GM21526 (cell line): ENCODE measurements at regions not wholly inside any gene's neighbourhood (a gene's known extent, or its start where the extent isn't known, plus 50 kb on each side); places are given as distances from the start of the nearest gene placed in this dataset.

Experiments
- ATAC-seq: cut with Tn5 transposase; IDR thresholded peaks from one replicate; pipeline ENCODE4 v1.9.1; 2021; ENCODE audit warnings: moderate library complexity; ENCODE audit not compliant: unreplicated experiment, low FRiP score

DNA sequence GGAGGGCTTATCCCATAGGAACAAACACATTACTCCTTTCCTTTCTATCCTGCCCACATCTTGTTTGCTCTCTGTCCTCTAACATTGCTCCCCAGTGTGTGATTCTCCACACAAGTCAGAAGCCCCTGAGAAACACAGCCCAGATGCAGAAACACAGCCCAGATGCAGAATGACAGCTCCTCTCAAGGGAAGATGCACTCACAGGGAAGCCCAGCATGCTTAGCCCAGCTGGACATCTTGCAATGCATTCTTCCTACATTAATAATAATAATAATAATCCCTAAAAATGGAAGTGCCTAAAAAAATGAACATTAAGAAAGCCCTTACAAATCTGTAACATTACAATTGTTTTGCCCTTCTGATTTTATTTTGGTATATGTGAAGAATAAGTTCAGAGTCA, 172.1 kb downstream of the CBLN2 start:
- ATAC-seq, result no peak

DNA sequence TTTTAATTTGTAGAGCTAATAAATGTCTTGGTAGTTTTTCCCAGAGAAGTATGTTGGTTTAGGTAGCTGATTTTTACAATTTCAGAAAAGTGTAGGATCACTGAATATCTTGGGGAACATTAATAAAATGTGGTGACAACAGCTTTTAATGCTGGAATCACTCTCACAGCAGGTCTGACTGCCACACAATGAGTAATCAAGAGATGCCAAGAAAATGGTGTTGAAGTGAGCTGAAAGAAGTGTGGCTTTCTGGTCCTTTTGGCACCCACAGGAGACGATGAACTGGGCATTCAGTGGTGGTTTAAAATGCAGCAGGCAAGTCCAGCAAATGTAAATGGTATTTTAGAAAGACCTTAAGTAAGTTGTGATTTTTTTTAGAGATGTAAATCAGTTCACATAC, 175.8 kb downstream of the CBLN2 start:
- no peak for ATAC-seq

DNA sequence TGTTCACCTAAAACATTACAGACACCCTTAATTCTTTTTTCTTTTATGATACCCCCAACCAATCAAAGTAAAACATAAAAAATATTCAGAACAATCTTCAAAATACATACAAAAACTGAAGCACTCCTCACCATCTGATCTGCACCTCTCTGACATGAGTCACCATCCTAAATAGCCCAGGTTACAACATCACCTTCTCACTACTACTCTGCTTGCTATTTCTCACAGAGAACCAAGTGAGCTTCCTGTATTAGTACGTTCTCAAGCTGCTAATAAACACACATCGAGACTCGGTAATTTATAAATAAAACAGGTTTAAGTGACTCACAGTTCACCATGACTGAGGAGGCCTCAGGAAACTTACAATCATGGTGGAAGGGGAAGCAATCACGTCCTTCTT, 183.5 kb downstream of the CBLN2 start:
- ATAC-seq, result no peak

DNA sequence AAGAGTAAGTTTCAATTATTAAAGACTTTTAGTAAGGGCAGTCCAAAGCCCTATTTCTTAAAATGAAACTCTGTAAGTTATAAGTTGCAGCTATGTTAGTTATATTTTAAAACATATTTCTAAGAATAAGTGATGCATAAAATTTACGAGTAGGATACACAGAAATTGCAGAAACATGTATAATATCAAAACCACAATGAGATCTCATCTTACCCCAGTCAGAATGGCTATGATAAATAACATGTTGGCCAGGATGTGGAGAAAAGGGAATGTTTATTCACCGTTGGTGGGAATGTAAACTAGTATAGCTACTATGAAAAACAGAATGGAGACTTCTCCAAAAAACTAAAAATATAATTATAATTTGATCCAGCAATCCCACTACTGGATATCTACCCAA, 201.2 kb downstream of the CBLN2 start:
- ATAC-seq, result no peak

DNA sequence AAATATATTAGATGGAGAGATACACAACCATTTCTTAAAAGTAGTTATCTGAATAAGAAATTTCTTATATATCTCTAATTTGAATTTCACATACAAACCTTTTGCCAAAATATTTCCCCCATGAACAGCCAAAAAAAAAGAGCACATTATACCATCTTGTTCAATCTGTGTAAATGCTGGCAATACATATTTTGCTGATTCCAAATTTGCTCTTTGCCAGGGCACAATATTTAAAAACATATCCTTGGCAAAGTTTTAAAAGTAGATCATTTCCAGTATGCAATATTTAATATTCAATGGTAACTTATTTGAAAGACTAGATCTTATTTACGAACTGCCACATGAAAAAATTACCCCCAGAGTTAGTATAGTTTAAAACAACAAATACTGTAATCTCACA, 204.2 kb downstream of the CBLN2 start:
- ATAC-seq, result no peak

DNA sequence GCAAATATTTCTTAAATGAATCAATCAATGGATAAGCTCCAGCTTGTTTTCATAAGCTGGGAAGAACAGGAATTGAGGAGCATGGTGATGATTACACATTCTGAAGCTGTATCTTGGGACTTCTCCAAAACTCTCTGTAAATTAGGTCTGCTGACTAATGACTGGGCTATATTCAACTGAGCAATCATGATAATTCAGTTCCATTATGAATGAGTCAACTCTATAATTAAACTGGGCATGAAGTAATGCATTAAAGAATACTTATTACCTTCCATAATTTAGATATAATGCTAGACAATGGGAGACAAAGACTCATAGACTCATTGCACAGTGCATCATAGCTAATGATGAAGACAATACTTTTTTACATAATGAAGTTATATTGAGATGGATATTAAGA, 207.4 kb downstream of the CBLN2 start:
- ATAC-seq, result no peak

DNA sequence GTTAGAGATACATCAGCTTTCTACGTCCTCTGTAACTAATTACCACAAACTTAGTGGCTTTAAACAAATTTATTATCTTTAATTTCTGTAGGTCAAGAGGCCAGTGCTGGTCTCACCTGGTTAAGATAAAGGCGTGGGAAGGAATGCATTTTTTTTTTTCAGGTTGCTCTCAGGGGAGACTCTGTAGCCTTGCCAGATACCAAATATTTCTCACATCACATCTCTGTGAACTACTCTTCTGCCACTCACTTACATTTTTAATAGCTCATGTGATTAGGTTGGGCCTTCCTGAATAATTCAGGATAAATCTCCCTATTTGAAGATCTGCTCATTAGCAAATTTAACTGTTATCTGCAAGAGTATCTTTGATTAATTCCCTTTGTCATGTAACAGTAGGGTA, 214.6 kb downstream of the CBLN2 start:
- no peak for ATAC-seq

DNA sequence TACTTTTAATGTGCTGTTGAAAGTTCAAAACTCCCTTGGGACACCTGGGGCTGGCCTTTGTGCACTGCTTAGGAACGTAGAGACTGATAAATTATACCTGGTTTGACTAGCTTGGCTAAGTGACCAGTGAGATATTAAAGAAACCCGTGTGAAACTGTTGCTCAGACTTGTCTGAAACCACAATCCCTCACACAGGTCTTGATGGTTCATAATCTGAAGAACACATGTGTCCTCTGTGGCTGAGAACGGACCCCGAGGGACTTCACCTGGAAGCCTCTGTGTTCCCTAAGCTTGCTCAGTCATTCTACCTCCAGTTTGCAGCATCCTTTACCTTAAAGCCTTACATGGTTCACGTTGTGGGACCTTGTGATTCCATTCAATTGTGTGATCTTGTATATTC, 218.8 kb downstream of the CBLN2 start:
- no peak for ATAC-seq

DNA sequence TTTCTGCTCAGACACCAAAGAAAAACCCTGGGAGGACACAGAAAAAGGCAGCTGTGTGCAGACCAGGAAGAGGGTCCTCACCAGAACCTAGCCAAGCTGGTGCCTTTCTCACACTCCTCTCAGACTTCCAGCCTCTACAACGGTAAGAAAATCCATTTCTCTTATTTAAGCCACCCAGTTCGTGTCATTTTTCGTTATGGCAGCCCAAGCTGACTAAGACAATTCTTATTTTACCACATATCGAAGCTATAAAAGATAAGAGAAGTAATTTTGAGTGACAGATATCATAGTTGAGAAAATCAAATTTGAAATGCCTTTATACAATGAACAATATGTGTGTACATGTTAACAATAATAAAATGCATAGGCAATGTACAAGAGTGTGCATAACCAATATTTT, 219.5 kb downstream of the CBLN2 start:
- ATAC-seq, result no peak

DNA sequence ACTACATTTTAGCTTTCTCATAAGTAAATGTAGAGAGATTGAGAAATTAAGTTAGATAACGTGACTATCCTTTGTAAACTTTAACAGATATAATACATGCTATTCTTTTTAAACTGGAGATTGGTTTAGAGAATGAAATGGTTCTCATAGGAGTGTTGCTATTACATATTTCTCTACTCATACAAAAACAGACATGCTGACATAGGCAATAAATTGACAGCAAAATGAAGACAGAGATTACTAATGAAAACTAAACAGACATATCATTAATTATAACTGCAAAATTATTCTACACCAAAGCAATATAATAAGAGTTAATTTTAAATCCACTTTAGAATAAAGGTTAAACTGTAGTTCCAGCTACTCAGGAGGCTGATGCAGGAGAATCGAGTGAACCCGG, 227.6 kb downstream of the CBLN2 start:
- ATAC-seq, result no peak

DNA sequence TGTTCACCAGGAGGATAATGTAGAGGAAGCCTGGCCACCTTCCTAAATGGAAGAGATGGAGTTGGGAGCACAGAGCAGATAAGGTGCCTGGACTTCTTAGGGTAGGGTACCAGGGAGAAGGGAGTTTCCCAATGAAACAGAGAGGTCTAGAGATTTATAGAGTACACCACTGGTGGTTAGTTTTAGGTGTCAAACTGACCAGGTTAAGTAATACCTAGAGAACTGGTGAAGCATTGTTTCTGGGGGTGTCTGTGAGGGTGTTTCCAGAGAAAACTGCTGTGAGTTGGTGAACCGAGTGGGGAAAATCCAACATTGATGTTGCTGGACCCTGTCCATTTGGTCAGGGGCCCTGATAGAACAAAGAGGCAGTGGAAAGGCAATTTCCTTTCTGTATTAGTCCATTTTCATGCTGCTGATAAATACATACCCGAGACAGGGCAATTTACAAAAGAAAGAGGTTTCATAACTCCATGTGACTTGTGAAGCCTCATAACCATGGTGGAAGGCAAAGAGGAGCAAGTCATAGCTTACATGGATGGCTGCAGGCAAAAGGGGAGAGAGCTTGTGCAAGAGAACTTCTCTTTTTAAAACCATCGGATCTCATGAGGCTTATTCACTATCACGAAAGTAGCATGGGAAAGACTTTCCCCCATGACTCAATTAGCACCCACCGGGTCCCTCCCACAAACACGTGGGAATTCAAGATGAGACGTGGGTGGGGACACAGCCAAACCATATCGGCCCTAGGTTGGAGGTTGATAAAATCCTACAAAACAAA, 260.8 kb downstream of the CBLN2 start:
- ATAC-seq, result no peak

DNA sequence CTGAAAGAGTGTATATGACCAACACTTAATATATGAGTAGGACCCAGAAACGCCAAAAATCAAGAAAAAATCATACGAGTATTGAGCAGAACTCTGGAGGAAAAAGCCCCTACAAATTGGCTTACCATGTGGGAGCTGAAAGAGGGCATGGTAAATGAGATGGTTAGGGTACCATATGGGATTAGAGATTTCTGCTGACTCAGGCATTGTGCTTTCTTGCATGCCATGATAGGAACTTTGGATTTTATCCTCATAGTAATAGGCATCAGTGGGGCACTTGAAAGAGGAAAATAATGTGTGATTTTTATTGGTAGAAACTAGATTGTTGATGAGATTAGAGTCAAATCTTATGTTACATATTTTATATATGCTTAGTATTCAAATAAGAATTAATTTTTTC, 271.1 kb downstream of the CBLN2 start:
- no peak for ATAC-seq

DNA sequence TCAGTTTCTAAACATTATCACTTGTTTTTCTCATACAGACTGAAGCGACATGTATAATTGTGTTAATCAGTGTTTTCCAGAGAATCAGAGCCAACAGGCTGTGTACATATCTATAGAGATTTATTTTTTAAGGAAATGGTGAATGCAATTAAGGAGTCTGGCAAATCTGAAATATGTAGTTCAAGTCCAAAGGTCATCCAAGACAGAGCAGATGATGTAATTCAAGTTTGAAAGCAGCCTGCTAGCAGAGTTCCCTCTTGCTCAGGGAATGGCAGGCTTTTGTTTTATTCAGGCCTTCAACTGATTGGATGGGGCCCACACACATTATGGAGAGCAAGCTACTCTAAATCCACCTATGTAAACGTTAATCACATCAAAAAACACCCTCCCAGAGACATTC, 282.6 kb downstream of the CBLN2 start:
- no peak for ATAC-seq

DNA sequence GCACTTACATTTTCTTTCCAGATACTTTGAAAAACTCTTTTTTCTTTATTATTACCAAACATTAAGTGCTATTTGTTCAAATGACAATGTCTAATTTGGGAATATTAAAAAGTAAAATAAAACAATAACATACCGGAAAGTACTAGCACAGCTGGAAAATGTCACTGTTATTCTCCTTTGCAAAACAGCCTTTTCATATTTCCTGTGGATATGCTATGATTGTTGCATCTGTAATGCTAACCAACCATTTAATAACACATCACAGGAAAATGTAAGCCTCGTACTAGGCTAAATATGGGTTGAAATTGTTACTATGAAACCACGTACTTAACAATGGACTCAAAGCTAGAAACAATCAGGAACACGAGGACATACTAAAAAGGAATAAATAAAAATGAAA, 298.1 kb downstream of the CBLN2 start:
- ATAC-seq, result no peak

DNA sequence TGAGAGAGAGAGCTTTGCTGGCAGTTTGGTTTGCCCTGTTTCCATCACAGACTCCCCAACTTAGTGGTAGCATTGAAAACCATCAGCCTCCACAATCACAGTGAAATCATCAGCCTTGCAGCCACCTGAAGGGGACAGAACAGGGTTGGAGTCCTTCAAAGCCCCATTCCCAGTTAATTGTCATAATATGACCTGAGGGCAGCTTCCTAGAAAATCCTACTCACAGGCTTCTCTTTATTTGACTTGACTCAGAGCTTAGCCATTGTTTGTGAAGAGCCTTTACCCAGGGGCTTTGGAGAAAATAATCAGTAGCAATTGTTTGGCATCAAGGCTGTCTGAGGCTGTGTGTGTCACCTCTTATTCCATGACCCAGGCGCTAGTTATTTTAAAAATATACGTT, 308.7 kb downstream of the CBLN2 start:
- ATAC-seq, result no peak

DNA sequence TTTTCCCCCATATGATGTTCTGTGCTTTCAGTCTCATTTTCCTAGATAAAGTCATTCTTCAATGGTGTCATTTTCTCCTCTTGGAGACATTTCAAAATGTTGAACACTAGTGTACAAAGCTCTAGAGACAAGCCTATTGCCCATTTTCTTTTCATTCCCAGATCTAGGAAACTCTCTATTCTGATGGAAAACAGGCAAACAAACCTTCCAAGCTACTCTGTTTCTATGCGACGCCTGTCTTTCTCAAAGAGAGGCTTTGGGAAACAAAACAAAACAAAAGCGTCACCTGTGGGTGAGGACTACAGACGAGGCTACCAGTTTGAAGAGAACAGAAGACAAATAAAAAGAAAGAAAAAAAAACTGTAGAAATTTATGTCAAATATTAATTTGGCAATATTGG, 311.0 kb downstream of the CBLN2 start:
- ATAC-seq, result no peak

DNA sequence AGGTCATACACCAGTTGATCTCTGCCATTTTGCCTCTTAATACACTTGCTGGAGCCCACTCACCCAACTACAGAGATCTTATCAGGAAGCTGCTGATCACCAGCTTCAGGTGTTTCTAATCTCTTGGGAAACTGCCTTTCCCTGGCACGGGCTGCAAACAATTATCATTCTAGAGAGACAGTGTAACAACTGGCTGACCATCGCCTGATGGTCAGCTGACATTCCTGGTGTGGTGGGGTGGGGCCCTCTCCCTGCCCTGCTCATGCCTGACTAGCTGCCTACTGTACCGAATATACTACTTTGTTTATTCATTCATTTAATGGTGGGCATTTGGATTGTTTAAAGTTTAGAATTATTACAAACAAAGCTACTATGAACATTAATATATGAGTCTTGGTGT, 311.5 kb downstream of the CBLN2 start:
- no peak for ATAC-seq

DNA sequence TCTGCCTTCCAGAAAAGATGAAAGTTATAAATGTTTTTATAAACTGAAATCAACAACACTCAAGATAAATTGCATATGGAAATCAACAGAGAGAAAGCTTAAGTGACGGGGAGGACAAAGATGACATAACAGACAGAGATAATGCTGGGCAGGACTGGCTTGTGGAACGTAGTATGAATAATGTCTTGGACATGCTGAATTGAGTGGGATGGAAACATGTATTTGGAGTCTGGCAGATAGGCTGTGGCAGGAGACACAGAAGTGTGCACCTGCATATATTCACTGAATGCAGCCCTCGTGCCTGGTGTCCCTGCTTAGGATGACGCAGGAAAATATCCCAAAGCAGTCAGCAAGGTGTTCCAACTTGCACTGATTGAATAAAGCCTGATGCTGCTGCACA, 318.2 kb downstream of the CBLN2 start:
- no peak for ATAC-seq

DNA sequence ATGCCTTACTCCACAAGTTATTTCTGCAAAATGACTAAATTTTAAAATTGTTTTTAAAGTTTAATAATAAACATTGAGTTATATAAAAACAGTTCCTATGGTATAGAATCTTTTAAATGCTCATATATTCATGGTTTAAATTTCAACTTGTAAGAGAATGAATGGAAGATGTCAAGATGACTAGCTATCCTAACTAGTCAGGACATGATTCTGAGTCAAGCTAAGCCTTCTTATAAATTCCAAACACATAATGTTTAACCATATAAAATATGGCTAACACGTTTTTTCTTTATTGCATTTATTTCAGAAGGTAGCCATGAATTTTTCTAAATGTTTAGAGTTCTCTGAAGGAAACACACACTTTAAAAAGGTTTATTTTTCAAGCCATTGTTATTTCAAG, 320.4 kb downstream of the CBLN2 start:
- no peak for ATAC-seq

DNA sequence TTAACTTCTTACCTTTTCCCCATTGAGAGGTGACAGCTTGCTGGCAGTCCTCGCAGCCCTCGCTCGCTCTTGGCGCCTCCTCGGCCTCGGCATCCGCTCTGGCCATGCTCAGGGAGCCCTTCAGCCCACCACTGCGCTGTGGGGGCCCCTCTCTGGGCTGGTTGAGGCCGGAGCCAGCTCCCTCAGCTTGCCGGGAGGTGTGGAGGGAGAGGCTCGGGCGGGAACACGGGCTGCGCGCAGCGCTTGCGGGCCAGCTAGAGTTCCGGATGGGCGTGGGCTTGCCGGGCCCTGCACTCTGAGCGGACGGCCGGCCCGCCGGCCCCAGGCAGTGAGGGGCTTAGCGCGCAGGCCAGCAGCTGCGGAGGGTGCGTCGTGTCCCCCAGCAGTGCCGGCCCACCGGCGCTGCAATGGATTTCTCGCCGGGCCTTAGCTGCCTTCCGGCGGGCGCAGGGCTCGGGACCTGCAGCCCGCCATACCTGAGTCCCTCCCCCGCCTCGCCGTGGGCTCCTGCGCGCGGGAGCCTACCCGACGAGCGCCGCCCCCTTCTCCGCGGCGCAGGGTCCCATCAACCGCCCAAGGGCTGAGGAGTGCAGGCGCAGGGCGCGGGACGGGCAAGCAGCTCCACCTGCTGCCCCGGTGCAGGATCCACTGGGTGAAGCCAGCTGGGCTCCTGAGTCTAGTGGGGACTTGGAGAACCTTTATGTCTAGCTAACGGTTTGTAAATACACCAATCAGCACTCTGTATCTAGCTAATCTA, 335.0 kb downstream of the CBLN2 start:
- ATAC-seq, result no peak

DNA sequence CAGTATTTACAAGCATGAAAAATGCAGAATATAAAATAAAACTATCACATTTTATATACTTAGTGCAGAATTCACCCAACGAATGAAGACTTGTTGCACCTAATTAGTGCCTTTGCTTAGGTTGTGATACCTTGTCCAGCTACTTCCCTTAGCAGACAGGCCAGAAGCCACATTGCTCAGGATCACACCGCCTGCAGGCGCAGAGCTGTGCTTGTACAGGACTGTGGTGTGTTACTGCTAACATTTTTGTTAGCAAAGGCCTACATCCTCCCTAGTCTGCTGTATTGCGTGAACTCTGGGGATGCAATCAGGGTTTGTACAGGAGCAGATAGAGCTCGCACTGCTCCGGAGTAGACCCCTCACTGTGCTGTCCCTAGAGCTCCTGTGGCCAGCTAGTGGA, 336.9 kb downstream of the CBLN2 start:
- ATAC-seq, result no peak

DNA sequence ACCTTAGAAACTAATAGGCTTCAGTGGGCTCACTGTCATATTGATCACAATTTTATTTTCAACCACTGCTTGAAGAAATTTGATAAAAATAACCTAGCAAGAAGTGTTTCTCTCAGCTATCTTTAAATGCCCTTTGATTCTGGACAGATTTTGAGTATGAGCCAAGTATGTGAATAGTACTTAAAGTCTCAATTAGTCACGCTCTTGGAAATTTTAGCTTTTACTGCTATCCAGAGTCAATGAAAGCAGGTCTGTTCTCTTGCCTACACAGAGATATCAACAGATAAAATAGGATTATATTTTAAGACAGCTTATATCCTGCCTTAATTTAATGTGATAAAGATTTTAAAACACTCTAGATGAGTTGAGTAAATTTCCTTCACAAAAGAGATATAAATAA, 337.3 kb downstream of the CBLN2 start:
- ATAC-seq, result no peak
